GM23338 (cell line): ENCODE measurements at regions not wholly inside any gene's neighbourhood (a gene's known extent, or its start where the extent isn't known, plus 50 kb on each side); places are given as distances from the start of the nearest gene placed in this dataset.

Experiments used
- ATAC-seq: fragments of 200-7000 bp; cut with Tn5 transposase; 3 replicates; pipeline ENCODE4 v1.9.1; 2020
- DNase-seq: peaks from one replicate; pipeline ENCODE4 v3.0.0-alpha.2; 2015; ENCODE audit warnings: low spot score
- H2AFZ ChIP-seq: fragments of 200-600 bp; sonication (generic); 2 replicates; pipeline ENCODE4 v1.8.0; 2016; ENCODE audit warnings: antibody characterized with exemption, mild to moderate bottlenecking, moderate library complexity
- H3F3A ChIP-seq: fragments of 200-600 bp; sonication (generic); replicated peaks from 2 replicates; pipeline ENCODE4 v1.8.0; 2017; ENCODE audit warnings: antibody characterized with exemption, mixed run types, low read depth
- H3K27ac ChIP-seq: fragments of 200-600 bp; sonication (generic); 2 replicates; pipeline ENCODE4 v1.6.1; 2016; ENCODE audit warnings: low read depth
- H3K27me3 ChIP-seq: fragments of 200-600 bp; sonication (generic); 2 replicates; pipeline ENCODE4 v1.8.0; 2016; ENCODE audit warnings: mild to moderate bottlenecking, mixed run types, moderate library complexity; ENCODE audit not compliant: insufficient read depth
- H3K36me3 ChIP-seq: fragments of 200-600 bp; sonication (generic); 2 replicates; pipeline ENCODE4 v1.8.0; 2016; ENCODE audit warnings: mild to moderate bottlenecking; ENCODE audit not compliant: insufficient read depth
- H3K4me1 ChIP-seq: fragments of 200-600 bp; sonication (generic); 2 replicates; pipeline ENCODE4 v1.8.0; 2016; ENCODE audit warnings: mild to moderate bottlenecking, moderate library complexity; ENCODE audit not compliant: insufficient read depth
- H3K4me2 ChIP-seq: fragments of 200-600 bp; sonication (generic); 2 replicates; pipeline ENCODE4 v1.7.1; 2017; ENCODE audit warnings: mixed run types
- H3K4me3 ChIP-seq: fragments of 200-600 bp; sonication (generic); 2 replicates; pipeline ENCODE4 v1.6.1; 2016; ENCODE audit warnings: mixed run types
- H3K79me2 ChIP-seq: fragments of 200-600 bp; sonication (generic); replicated peaks from 2 replicates; pipeline ENCODE4 v1.8.0; 2017; ENCODE audit warnings: mild to moderate bottlenecking; ENCODE audit not compliant: insufficient read depth
- H3K9me2 ChIP-seq: fragments of 200-600 bp; sonication (generic); 2 replicates; pipeline ENCODE4 v1.8.0; 2017; ENCODE audit not compliant: insufficient read depth
- H4K20me1 ChIP-seq: fragments of 200-600 bp; sonication (generic); replicated peaks from 2 replicates; pipeline ENCODE4 v1.8.0; 2017; ENCODE audit warnings: mild to moderate bottlenecking; ENCODE audit not compliant: insufficient read depth
- H3K27ac Mint-ChIP-seq: 2 replicates; pipeline ENCODE4 v1.8.0; 2020; ENCODE audit warnings: inconsistent platforms, mild to moderate bottlenecking, moderate library complexity, mixed read lengths
- H3K27me3 Mint-ChIP-seq: 3 replicates; pipeline ENCODE4 v1.8.0; 2022; ENCODE audit warnings: low read depth, mild to moderate bottlenecking, moderate library complexity, mixed read lengths, inconsistent platforms; ENCODE audit not compliant: insufficient read depth, poor library complexity
- H3K36me3 Mint-ChIP-seq: 3 replicates; pipeline ENCODE4 v1.8.0; 2021; ENCODE audit warnings: low read depth, mild to moderate bottlenecking, inconsistent platforms, moderate library complexity, mixed read lengths
- H3K4me1 Mint-ChIP-seq: 3 replicates; pipeline ENCODE4 v1.8.0; 2020; ENCODE audit warnings: mild to moderate bottlenecking, inconsistent platforms, mixed read lengths
- H3K4me3 Mint-ChIP-seq: 3 replicates; pipeline ENCODE4 v1.8.0; 2021; ENCODE audit warnings: moderate library complexity, mild to moderate bottlenecking, inconsistent platforms, mixed read lengths
- H3K9me3 Mint-ChIP-seq: 3 replicates; pipeline ENCODE4 v1.8.0; 2020; ENCODE audit warnings: moderate library complexity, mild to moderate bottlenecking, inconsistent platforms, mixed read lengths
- CREB1 ChIP-seq: fragments of 250-450 bp; sonication (Bioruptor Pico); IDR thresholded peaks from 2 replicates; pipeline ENCODE4 v1.5.0; 2020; ENCODE audit warnings: low read depth, mild to moderate bottlenecking, moderate library complexity
- CTCF ChIP-seq, 2 experiments: fragments of 200-600 bp in 1 of 2; sonication (generic) in 1 of 2; conservative IDR thresholded peaks; 2 replicates each; pipeline versions ENCODE4 v1.5.1 to v1.6.1; 2016 to 2017; ENCODE audit warnings: antibody characterized with exemption in 2 of 2, low read depth in 2 of 2, mild to moderate bottlenecking in 2 of 2, moderate library complexity in 1 of 2
- EZH2 ChIP-seq: fragments of 200-600 bp; sonication (generic); IDR thresholded peaks from one replicate; pipeline ENCODE4 v1.8.0; 2017; ENCODE audit warnings: antibody characterized with exemption, mild to moderate bottlenecking, low read depth; ENCODE audit not compliant: unreplicated experiment
- EZH2phosphoT487 ChIP-seq: fragments of 200-600 bp; sonication (generic); IDR thresholded peaks from one replicate; pipeline ENCODE4 v1.8.1; 2018; ENCODE audit warnings: antibody characterized with exemption; ENCODE audit not compliant: unreplicated experiment
- POLR2AphosphoS5 ChIP-seq: IDR thresholded peaks from 2 replicates; pipeline ENCODE4 v1.6.1; 2016; ENCODE audit warnings: antibody characterized with exemption, low read depth
- REST ChIP-seq: IDR thresholded peaks from one replicate; pipeline ENCODE4 v1.6.1; 2018; ENCODE audit warnings: antibody characterized with exemption; ENCODE audit not compliant: unreplicated experiment
- ZNF114 ChIP-seq: fragments of 250-450 bp; sonication (Bioruptor Pico); IDR thresholded peaks from 2 replicates; pipeline ENCODE4 v1.5.0; 2020; ENCODE audit warnings: mild to moderate bottlenecking, moderate library complexity
- ZNF331 ChIP-seq: fragments of 250-450 bp; sonication (Bioruptor Pico); IDR thresholded peaks from 2 replicates; pipeline ENCODE4 v1.5.0; 2020; ENCODE audit warnings: low read depth, mild to moderate bottlenecking, moderate library complexity
- ZNF462 ChIP-seq: fragments of 250-450 bp; sonication (Bioruptor Pico); IDR thresholded peaks from 2 replicates; pipeline ENCODE4 v1.5.0; 2020; ENCODE audit warnings: mild to moderate bottlenecking, moderate library complexity

- Histone ChIP-seq H3K4me1 (no peaks in the 10 kb centered on the region), H3K9me2 (peaks cover 9% of the 10 kb centered on the region; the same call in 1 of the 2 replicates), H3F3A (no peaks in the 10 kb centered on the region), H2AFZ (no peak overlapping the region), H3K4me3 (no peak overlapping the region), H3K27me3 (no peaks in the 10 kb centered on the region), H3K27ac (no peak overlapping the region), H3K36me3 (no peaks in the 10 kb centered on the region), H3K79me2 (no peaks in the 10 kb centered on the region), H3K4me2 (no peak overlapping the region), H4K20me1 (no peaks in the 10 kb centered on the region)
- H3K4me1 Mint-ChIP-seq = no peaks in the 10 kb centered on the region; the same call in 2 of the 3 replicates
- ATAC-seq (no peak), DNase-seq (no peak)
- no peaks in the 10 kb centered on the region for H3K36me3 Mint-ChIP-seq
- H3K27ac Mint-ChIP-seq = no peak overlapping the region
- H3K4me3 Mint-ChIP-seq = no peak overlapping the region
- no peaks in the 10 kb centered on the region for H3K27me3 Mint-ChIP-seq
- peaks cover 2% of the 10 kb centered on the region; the same call in 1 of the 3 replicates for H3K9me3 Mint-ChIP-seq
- TF ChIP-seq CTCF (conservative IDR thresholded peaks at IDR 0.05; ENCODE audit: low read depth in 2 of 2) (no peak), POLR2AphosphoS5 (no peak), REST (no peak), EZH2phosphoT487 (no peak), EZH2 (no peak), CREB1 (no peak), ZNF331 (CRISPR knock-in tag) (no peak), ZNF114 (CRISPR knock-in tag) (no peak)
Measured at GRCh38 chr9:88716596-88717290, 181.8 kb downstream of the NXNL2 start.

- H3K4me3 ChIP-seq = no peak overlapping the region
- no peaks in the 10 kb centered on the region for H3F3A ChIP-seq
- H2AFZ ChIP-seq = no peak overlapping the region
- peaks cover 14% of the 10 kb centered on the region; the same call in 1 of the 2 replicates for H3K9me2 ChIP-seq
- H3K36me3 ChIP-seq = no peaks in the 10 kb centered on the region
- H4K20me1 ChIP-seq = no peaks in the 10 kb centered on the region
- H3K4me1 Mint-ChIP-seq = peaks cover 23% of the 10 kb centered on the region
- TF ChIP-seq ZNF462 = no peak
- no peaks in the 10 kb centered on the region for H3K79me2 ChIP-seq
- H3K4me1 ChIP-seq = peaks cover 9% of the 10 kb centered on the region; the same call in 1 of the 2 replicates
- H3K4me2 ChIP-seq = no peak overlapping the region
- H3K9me3 Mint-ChIP-seq = 0 out of 3 replicates have a peak, but pooled peaks cover 2% of the 10 kb centered on the region
- H3K27ac ChIP-seq = no peak overlapping the region
- no peak overlapping the region for H3K4me3 Mint-ChIP-seq
- no peaks in the 10 kb centered on the region for H3K27me3 ChIP-seq
- no peak for ATAC-seq
- no peaks in the 10 kb centered on the region for H3K36me3 Mint-ChIP-seq
- no peak overlapping the region for H3K27ac Mint-ChIP-seq
- no peak for DNase-seq
- no peaks in the 10 kb centered on the region for H3K27me3 Mint-ChIP-seq
Measured at GRCh38 chr9:88721025-88721424, 186.0 kb downstream of the NXNL2 start.
